GM23248 (cell line): ENCODE measurements at regions not wholly inside any gene's neighbourhood (a gene's known extent, or its start where the extent isn't known, plus 50 kb on each side); places are given as distances from the start of the nearest gene placed in this dataset.
A peak's percentile ranks its signal among the peaks of the same experiment; 100 is the strongest.

Experiments used
- DNase-seq: peaks from one replicate; pipeline ENCODE4 v3.0.0-alpha.2; 2015
- H2AFZ ChIP-seq: fragments of 200-600 bp; sonication (generic); 2 replicates; pipeline ENCODE4 v1.6.1; 2016; ENCODE audit warnings: antibody characterized with exemption
- H3F3A ChIP-seq: fragments of 200-600 bp; sonication (generic); 2 replicates; pipeline ENCODE4 v1.6.1; 2016; ENCODE audit warnings: mild to moderate bottlenecking, antibody characterized with exemption, mixed run types; ENCODE audit not compliant: insufficient read depth
- H3K27ac ChIP-seq: fragments of 200-600 bp; sonication (generic); 2 replicates; pipeline ENCODE4 v1.5.1; 2016; ENCODE audit warnings: mild to moderate bottlenecking
- H3K27me3 ChIP-seq: fragments of 200-600 bp; sonication (generic); replicated peaks from 2 replicates; pipeline ENCODE4 v1.6.1; 2016; ENCODE audit warnings: mild to moderate bottlenecking; ENCODE audit not compliant: insufficient read depth
- H3K36me3 ChIP-seq: fragments of 200-600 bp; sonication (generic); 2 replicates; pipeline ENCODE4 v1.6.1; 2016; ENCODE audit warnings: low read depth, mild to moderate bottlenecking
- H3K4me1 ChIP-seq: fragments of 200-600 bp; sonication (generic); 2 replicates; pipeline ENCODE4 v1.6.1; 2016; ENCODE audit warnings: mild to moderate bottlenecking; ENCODE audit not compliant: insufficient read depth
- H3K4me2 ChIP-seq: fragments of 200-600 bp; sonication (generic); one replicate; pipeline ENCODE4 v1.6.1; 2016; ENCODE audit warnings: mild to moderate bottlenecking; ENCODE audit not compliant: unreplicated experiment
- H3K4me3 ChIP-seq: fragments of 200-600 bp; sonication (generic); 2 replicates; pipeline ENCODE4 v1.5.1; 2016; ENCODE audit warnings: mild to moderate bottlenecking
- H3K79me2 ChIP-seq: fragments of 200-600 bp; sonication (generic); 2 replicates; pipeline ENCODE4 v1.6.1; 2016; ENCODE audit warnings: mild to moderate bottlenecking; ENCODE audit not compliant: insufficient read depth
- H3K9ac ChIP-seq: fragments of 200-600 bp; sonication (generic); 2 replicates; pipeline ENCODE4 v1.6.1; 2016; ENCODE audit warnings: mild to moderate bottlenecking
- H3K9me2 ChIP-seq: fragments of 200-600 bp; sonication (generic); 2 replicates; pipeline ENCODE4 v1.6.1; 2016; ENCODE audit warnings: mixed run types, mild to moderate bottlenecking, moderate library complexity; ENCODE audit not compliant: insufficient read depth
- H3K9me3 ChIP-seq: fragments of 200-600 bp; sonication (generic); one replicate; pipeline ENCODE4 v1.6.1; 2017; ENCODE audit warnings: low read depth
- H4K20me1 ChIP-seq: fragments of 200-600 bp; sonication (generic); 2 replicates; pipeline ENCODE4 v1.6.0; 2016; ENCODE audit not compliant: insufficient read depth
- EZH2 ChIP-seq: fragments of 200-600 bp; sonication (generic); IDR thresholded peaks from 2 replicates; pipeline ENCODE4 v1.6.1; 2018; ENCODE audit warnings: antibody characterized with exemption, mild to moderate bottlenecking; ENCODE audit not compliant: insufficient read depth, poor library complexity, severe bottlenecking
- EZH2phosphoT487 ChIP-seq: fragments of 200-600 bp; sonication (generic); IDR thresholded peaks from 2 replicates; pipeline ENCODE4 v1.6.1; 2018; ENCODE audit warnings: antibody characterized with exemption, moderate library complexity, mild to moderate bottlenecking, low read depth; ENCODE audit not compliant: insufficient read depth
- WGBS, 2 experiments: methylation state at CpG; one replicate each; pipeline ENCODE4 v1.1.6; 2015 to 2017; ENCODE audit warnings: low lambda C conversion rate in 2 of 2, low coverage in 1 of 2; ENCODE audit errors: missing lambda C conversion rate in 2 of 2; 5-methylcytosine and 5-hydroxymethylcytosine counted together
- in situ Hi-C: fragments of 300-500 bp; cut with MboI; formaldehyde crosslinking; loops from 2 replicates; pipeline ENCODE4 v1.15.0; 2020

DNA sequence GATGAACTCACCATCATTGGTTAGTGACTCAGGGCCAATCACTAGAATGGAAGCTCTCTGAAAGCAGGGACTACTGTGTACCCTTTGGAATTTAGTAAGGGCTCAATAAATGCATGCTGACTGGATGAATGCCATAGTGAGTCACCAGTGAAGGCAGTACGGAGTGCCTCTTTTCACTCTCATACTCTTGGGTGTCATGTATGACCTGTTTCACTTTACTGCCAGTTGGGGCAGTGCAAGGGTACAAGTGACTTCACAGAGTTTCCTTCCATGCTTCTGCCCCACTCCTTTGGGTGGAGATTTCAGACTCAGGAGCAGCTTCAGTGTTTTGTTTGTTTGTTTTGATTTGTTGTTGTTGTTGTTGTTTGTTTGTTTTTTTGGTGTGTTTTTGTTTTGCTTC is 57.7 kb downstream of the SOX3 start:
- no peak overlapping the region for H3K4me2 ChIP-seq
- no peak overlapping the region for H3K27ac ChIP-seq
- no peak for TF ChIP-seq EZH2
- no peak for TF ChIP-seq EZH2phosphoT487
- no peak overlapping the region for H3K4me3 ChIP-seq
- no peaks in the 10 kb centered on the region for H3K79me2 ChIP-seq
- no peaks in the 10 kb centered on the region for H3K36me3 ChIP-seq
- no peak for DNase-seq
- no peaks in the 10 kb centered on the region for H3K9me2 ChIP-seq
- H3K27me3 ChIP-seq: no peaks in the 10 kb centered on the region
- in situ Hi-C loops: no loop called here
- no peak overlapping the region for H2AFZ ChIP-seq
- WGBS, 2 experiments: 0 to 17% methylated on average over 1 of the region's 1 CpG
- no peaks in the 10 kb centered on the region for H3K4me1 ChIP-seq
- H3F3A ChIP-seq: no peaks in the 10 kb centered on the region
- H4K20me1 ChIP-seq: no peaks in the 10 kb centered on the region
- H3K9ac ChIP-seq: no peak overlapping the region
- no peaks in the 10 kb centered on the region for H3K9me3 ChIP-seq

DNA sequence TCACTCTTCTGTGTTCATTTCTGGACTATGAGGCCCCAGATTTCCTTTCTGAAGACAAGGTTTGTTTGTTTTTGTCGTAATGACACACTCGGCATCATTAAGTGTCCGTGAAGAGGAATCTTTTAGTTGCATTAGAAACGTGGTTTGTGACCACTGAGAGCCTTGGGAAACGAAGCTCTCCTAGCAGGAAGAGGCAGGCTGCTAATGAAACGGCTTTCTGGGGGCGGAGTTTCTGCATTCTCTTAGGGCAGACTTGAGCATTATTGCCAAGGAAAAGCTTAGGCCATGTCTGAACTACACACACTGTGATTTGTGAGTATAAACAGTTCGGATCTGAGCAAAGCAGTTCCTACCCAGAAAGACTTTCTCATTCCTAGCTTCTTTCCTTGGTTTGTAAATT is 64.0 kb downstream of the SOX3 start:
- WGBS, 2 experiments: 32 to 48% methylated on average over 6 to 8 of the region's 8 CpGs
- in situ Hi-C loops: no loop called here
- Histone ChIP-seq H3K27ac (no peak overlapping the region), H3F3A (no peaks in the 10 kb centered on the region), H3K4me1 (no peaks in the 10 kb centered on the region), H3K4me3 (no peak overlapping the region), H3K36me3 (no peaks in the 10 kb centered on the region), H3K79me2 (no peaks in the 10 kb centered on the region), H3K9me2 (no peaks in the 10 kb centered on the region), H3K9ac (no peak overlapping the region), H2AFZ (no peak overlapping the region), H3K4me2 (no peak overlapping the region), H4K20me1 (no peaks in the 10 kb centered on the region), H3K27me3 (no peaks in the 10 kb centered on the region), H3K9me3 (no peaks in the 10 kb centered on the region)
- TF ChIP-seq EZH2: no peak
- TF ChIP-seq EZH2phosphoT487: no peak
- no peak for DNase-seq

DNA sequence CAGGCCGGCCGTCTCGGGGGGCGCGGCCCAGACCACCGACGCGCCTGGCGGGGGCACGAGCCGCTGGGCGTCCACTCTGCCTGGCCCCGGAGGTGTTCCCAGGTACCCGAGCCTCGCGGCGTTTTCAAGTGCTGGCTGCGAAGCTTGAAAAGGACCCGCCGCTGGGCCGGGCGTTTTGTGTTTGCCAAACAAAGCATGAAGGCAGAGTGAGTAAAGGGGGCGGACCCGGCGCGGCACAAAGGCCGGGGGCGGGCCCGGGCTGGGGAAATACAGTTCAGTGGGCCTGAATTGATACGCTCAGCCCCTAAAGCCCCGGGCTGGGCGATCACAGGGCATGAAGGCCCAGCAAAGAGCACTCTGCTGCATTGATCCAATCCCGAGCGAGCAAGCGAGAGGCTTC is 65.4 kb downstream of the SOX3 start:
- no peaks in the 10 kb centered on the region for H4K20me1 ChIP-seq
- no peak overlapping the region for H3K4me3 ChIP-seq
- no peak overlapping the region for H3K4me2 ChIP-seq
- H3K79me2 ChIP-seq: no peaks in the 10 kb centered on the region
- peak; percentile 21 for DNase-seq
- 10 to 18% methylated on average over 21 to 28 of the region's 35 CpGs for WGBS, 2 experiments
- no peak overlapping the region for H2AFZ ChIP-seq
- no peak overlapping the region for H3K9ac ChIP-seq
- H3K36me3 ChIP-seq: no peaks in the 10 kb centered on the region
- no peaks in the 10 kb centered on the region for H3K4me1 ChIP-seq
- H3K27ac ChIP-seq: no peak overlapping the region
- H3K9me3 ChIP-seq: no peaks in the 10 kb centered on the region
- no peaks in the 10 kb centered on the region for H3K9me2 ChIP-seq
- H3F3A ChIP-seq: no peaks in the 10 kb centered on the region
- TF ChIP-seq EZH2phosphoT487: no peak
- no peak for TF ChIP-seq EZH2
- in situ Hi-C loops: no loop called here
- no peaks in the 10 kb centered on the region for H3K27me3 ChIP-seq

DNA sequence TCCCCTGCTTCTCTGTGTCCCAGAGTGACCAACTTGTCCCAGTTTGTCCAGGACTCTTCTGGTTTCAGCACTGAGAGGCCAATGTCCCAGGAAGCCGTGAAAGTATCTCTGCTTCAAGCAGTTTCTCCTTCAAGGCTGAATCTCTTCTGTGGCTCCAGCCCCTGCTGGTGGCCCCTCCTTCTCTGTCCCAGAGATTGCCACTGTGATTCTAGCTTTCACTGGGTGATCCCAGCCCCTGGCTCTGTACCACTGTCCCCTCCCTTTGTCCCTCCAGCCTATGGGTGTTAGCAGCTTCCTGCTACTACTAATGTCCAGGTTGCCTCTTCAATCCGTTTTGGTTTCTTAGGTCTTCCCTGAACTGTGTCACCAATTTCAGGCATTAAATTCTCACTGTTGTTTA is 70.5 kb downstream of the SOX3 start:
- Histone ChIP-seq H3K79me2 (no peaks in the 10 kb centered on the region), H4K20me1 (no peaks in the 10 kb centered on the region), H3K9me2 (no peaks in the 10 kb centered on the region), H3K36me3 (no peaks in the 10 kb centered on the region), H3K27me3 (no peaks in the 10 kb centered on the region), H3K4me3 (no peak overlapping the region), H3K4me1 (no peaks in the 10 kb centered on the region), H3K4me2 (no peak overlapping the region), H2AFZ (no peak overlapping the region), H3K9ac (no peak overlapping the region), H3F3A (no peaks in the 10 kb centered on the region), H3K27ac (no peak overlapping the region), H3K9me3 (no peaks in the 10 kb centered on the region)
- no peak for TF ChIP-seq EZH2phosphoT487
- TF ChIP-seq EZH2: no peak
- 0 to 8% methylated on average over 2 of the region's 2 CpGs for WGBS, 2 experiments
- DNase-seq: no peak
- in situ Hi-C loops: no loop called here

DNA sequence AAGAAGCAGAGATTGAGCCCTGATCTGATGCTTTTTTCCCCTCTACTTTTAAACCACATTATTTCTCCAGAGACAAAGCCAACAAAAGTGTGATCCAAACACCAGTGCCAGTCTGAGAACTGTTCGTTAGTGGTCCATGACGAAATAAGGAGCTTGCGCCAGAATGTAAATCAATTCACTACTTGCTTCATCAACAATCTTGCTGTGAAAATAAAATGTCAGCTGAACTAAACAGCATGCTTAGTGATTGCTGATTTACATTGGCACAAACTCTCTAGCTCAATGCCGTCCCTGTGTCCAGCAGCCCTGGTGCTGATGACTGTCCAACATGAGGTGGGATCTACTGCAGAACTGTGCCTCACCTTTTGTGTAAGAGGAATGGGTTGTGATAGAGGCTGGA is 71.3 kb downstream of the SOX3 start:
- Histone ChIP-seq H3K4me3 (no peak overlapping the region), H3K9me3 (no peaks in the 10 kb centered on the region), H3K9ac (no peak overlapping the region), H3K4me2 (no peak overlapping the region), H3F3A (no peaks in the 10 kb centered on the region), H2AFZ (no peak overlapping the region), H3K27ac (no peak overlapping the region), H3K4me1 (no peaks in the 10 kb centered on the region), H3K9me2 (no peaks in the 10 kb centered on the region), H3K27me3 (no peaks in the 10 kb centered on the region), H3K36me3 (no peaks in the 10 kb centered on the region), H3K79me2 (no peaks in the 10 kb centered on the region), H4K20me1 (no peaks in the 10 kb centered on the region)
- TF ChIP-seq EZH2 (no peak), EZH2phosphoT487 (no peak)
- no peak for DNase-seq
- in situ Hi-C loops: no loop called here
- WGBS, 2 experiments: 5 to 7% methylated on average over 4 of the region's 4 CpGs
